HEK293 (cell line): ENCODE measurements at regions not wholly inside any gene's neighbourhood (a gene's known extent, or its start where the extent isn't known, plus 50 kb on each side); places are given as distances from the start of the nearest gene placed in this dataset.

Source experiments
- CTCF ChIA-PET: fragments of 350-600 bp; formaldehyde crosslinking; extraction: SDS; loops from one replicate; lab custom pipeline; 2021; ENCODE audit warnings: antibody characterized with exemption; lab: Yijun Ruan, JAX
- POLR2A ChIA-PET: fragments of 300-600 bp; formaldehyde crosslinking; extraction: SDS; loops from one replicate; lab custom pipeline; 2020; ENCODE audit warnings: antibody characterized with exemption, inconsistent platforms; lab: Yijun Ruan, JAX
- H3K27ac ChIP-seq: fragments of 200-500 bp; sonication (Bioruptor generic); 2 replicates; pipeline ENCODE4 v1.5.1; 2014; ENCODE audit warnings: low read depth, low read length, control low read depth, inconsistent platforms; ENCODE audit errors: extremely low read depth
- H3K36me3 ChIP-seq, 2 experiments: fragments of 200-500 bp in 1 of 2; sonication (Bioruptor generic) in 1 of 2; 1 replicate in 1 of 2; 2 replicates in 1 of 2; pipeline ENCODE4 v1.5.1; 2014 to 2017; ENCODE audit warnings: inconsistent platforms in 2 of 2, low read length in 2 of 2; ENCODE audit not compliant: control insufficient read depth in 2 of 2, insufficient read depth in 1 of 2
- H3K4me1 ChIP-seq: fragments of 200-500 bp; sonication (Bioruptor generic); 2 replicates; pipeline ENCODE4 v1.5.1; 2014; ENCODE audit warnings: mild to moderate bottlenecking, low read length, inconsistent platforms; ENCODE audit not compliant: control insufficient read depth, insufficient read depth
- H3K4me3 ChIP-seq: 2 replicates; pipeline ENCODE4 v1.5.1; 2011; ENCODE audit warnings: low read depth, mild to moderate bottlenecking, control low read depth, low read length, moderate library complexity
- H3K9me3 ChIP-seq: fragments of 200-500 bp; sonication (Bioruptor generic); 2 replicates; pipeline ENCODE4 v1.5.1; 2014; ENCODE audit warnings: low read depth, low read length, inconsistent platforms; ENCODE audit not compliant: control insufficient read depth, insufficient read depth
- GLIS2 ChIP-seq: fragments of 450-650 bp; formaldehyde crosslinking; IDR thresholded peaks from 2 replicates; pipeline ENCODE4 v1.5.1; 2016; ENCODE audit warnings: missing biosample characterization, missing genetic modification characterization
- KLF10 ChIP-seq: fragments of 450-650 bp; IDR thresholded peaks from 2 replicates; pipeline ENCODE4 v1.5.1; 2018; ENCODE audit warnings: missing biosample characterization, mild to moderate bottlenecking, missing genetic modification characterization
- KLF8 ChIP-seq: fragments of 450-650 bp; formaldehyde crosslinking; IDR thresholded peaks from 2 replicates; pipeline ENCODE4 v1.5.1; 2016; ENCODE audit warnings: missing biosample characterization, missing genetic modification characterization
- OSR2 ChIP-seq: fragments of 450-650 bp; formaldehyde crosslinking; IDR thresholded peaks from 2 replicates; pipeline ENCODE4 v1.5.1; 2016; ENCODE audit warnings: missing biosample characterization, missing genetic modification characterization
- YY2 ChIP-seq: fragments of 450-650 bp; formaldehyde crosslinking; IDR thresholded peaks from 2 replicates; pipeline ENCODE4 v1.5.1; 2016; ENCODE audit warnings: missing biosample characterization, missing genetic modification characterization
- ZBTB20 ChIP-seq: fragments of 450-650 bp; formaldehyde crosslinking; IDR thresholded peaks from 2 replicates; pipeline ENCODE4 v1.5.1; 2016; ENCODE audit warnings: missing biosample characterization, missing genetic modification characterization
- ZBTB48 ChIP-seq: fragments of 450-650 bp; formaldehyde crosslinking; IDR thresholded peaks from 2 replicates; pipeline ENCODE4 v1.5.1; 2016; ENCODE audit warnings: missing biosample characterization, missing genetic modification characterization
- ZNF133 ChIP-seq: fragments of 450-650 bp; formaldehyde crosslinking; IDR thresholded peaks from 2 replicates; pipeline ENCODE4 v1.5.1; 2016; ENCODE audit warnings: missing biosample characterization, missing genetic modification characterization
- ZNF2 ChIP-seq: fragments of 450-650 bp; formaldehyde crosslinking; IDR thresholded peaks from 2 replicates; pipeline ENCODE4 v1.5.1; 2016; ENCODE audit warnings: missing biosample characterization, missing genetic modification characterization
- ZNF248 ChIP-seq: fragments of 450-650 bp; formaldehyde crosslinking; IDR thresholded peaks from 2 replicates; pipeline ENCODE4 v1.5.1; 2017; ENCODE audit warnings: missing biosample characterization, missing genetic modification characterization
- ZNF354C ChIP-seq: fragments of 450-650 bp; formaldehyde crosslinking; IDR thresholded peaks from 2 replicates; pipeline ENCODE4 v1.5.1; 2016; ENCODE audit warnings: missing biosample characterization, missing genetic modification characterization, low read depth, borderline replicate concordance
- ZNF391 ChIP-seq: fragments of 450-650 bp; formaldehyde crosslinking; IDR thresholded peaks from 2 replicates; pipeline ENCODE4 v1.5.1; 2016; ENCODE audit warnings: low read depth, missing biosample characterization, missing genetic modification characterization, borderline replicate concordance
- ZNF426 ChIP-seq: fragments of 450-650 bp; formaldehyde crosslinking; IDR thresholded peaks from 2 replicates; pipeline ENCODE4 v1.5.1; 2017; ENCODE audit warnings: missing biosample characterization, missing genetic modification characterization, mild to moderate bottlenecking, inconsistent platforms, moderate library complexity
- ZNF48 ChIP-seq: fragments of 450-650 bp; formaldehyde crosslinking; IDR thresholded peaks from 2 replicates; pipeline ENCODE4 v1.5.1; 2016; ENCODE audit warnings: missing biosample characterization, missing genetic modification characterization
- ZNF544 ChIP-seq: fragments of 450-650 bp; formaldehyde crosslinking; IDR thresholded peaks from 2 replicates; pipeline ENCODE4 v1.5.0; 2017; ENCODE audit warnings: missing biosample characterization, missing genetic modification characterization
- TF ChIP-seq, protein P1 (sequence below): fragments of 450-650 bp; formaldehyde crosslinking; IDR thresholded peaks from 2 replicates; pipeline ENCODE4 v1.5.1; 2016; ENCODE audit warnings: missing biosample characterization, missing genetic modification characterization, borderline replicate concordance
- TF ChIP-seq, protein P2 (sequence below): fragments of 450-650 bp; formaldehyde crosslinking; conservative IDR thresholded peaks from 2 replicates; pipeline ENCODE4 v1.5.1; 2016; ENCODE audit warnings: low read depth, missing biosample characterization, missing genetic modification characterization
- TF ChIP-seq, protein P3 (sequence below): fragments of 450-650 bp; formaldehyde crosslinking; IDR thresholded peaks from 2 replicates; pipeline ENCODE4 v1.5.1; 2016; ENCODE audit warnings: missing biosample characterization, missing genetic modification characterization, low read depth

DNA sequence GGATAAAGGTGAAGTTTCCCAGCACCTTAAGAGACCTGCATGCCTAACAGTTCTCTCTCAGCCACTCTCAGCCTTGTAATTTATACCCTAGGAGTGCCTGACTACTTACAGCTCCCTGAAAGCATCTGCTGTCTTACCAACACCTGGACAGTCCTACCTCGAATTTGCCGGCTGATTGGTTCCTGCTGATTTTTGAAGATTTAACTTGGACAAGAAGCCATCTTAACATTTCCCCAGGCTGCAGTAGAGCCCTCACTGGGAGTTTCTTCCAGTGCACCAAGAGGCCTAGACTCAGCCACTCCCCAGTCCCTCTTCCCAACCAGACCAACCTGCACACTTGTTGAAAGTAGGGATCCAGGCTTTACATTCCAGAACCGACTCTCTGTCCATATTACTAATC is 174.5 kb downstream of the LINC00237 start (continued):
- TF ChIP-seq, protein P1, sequence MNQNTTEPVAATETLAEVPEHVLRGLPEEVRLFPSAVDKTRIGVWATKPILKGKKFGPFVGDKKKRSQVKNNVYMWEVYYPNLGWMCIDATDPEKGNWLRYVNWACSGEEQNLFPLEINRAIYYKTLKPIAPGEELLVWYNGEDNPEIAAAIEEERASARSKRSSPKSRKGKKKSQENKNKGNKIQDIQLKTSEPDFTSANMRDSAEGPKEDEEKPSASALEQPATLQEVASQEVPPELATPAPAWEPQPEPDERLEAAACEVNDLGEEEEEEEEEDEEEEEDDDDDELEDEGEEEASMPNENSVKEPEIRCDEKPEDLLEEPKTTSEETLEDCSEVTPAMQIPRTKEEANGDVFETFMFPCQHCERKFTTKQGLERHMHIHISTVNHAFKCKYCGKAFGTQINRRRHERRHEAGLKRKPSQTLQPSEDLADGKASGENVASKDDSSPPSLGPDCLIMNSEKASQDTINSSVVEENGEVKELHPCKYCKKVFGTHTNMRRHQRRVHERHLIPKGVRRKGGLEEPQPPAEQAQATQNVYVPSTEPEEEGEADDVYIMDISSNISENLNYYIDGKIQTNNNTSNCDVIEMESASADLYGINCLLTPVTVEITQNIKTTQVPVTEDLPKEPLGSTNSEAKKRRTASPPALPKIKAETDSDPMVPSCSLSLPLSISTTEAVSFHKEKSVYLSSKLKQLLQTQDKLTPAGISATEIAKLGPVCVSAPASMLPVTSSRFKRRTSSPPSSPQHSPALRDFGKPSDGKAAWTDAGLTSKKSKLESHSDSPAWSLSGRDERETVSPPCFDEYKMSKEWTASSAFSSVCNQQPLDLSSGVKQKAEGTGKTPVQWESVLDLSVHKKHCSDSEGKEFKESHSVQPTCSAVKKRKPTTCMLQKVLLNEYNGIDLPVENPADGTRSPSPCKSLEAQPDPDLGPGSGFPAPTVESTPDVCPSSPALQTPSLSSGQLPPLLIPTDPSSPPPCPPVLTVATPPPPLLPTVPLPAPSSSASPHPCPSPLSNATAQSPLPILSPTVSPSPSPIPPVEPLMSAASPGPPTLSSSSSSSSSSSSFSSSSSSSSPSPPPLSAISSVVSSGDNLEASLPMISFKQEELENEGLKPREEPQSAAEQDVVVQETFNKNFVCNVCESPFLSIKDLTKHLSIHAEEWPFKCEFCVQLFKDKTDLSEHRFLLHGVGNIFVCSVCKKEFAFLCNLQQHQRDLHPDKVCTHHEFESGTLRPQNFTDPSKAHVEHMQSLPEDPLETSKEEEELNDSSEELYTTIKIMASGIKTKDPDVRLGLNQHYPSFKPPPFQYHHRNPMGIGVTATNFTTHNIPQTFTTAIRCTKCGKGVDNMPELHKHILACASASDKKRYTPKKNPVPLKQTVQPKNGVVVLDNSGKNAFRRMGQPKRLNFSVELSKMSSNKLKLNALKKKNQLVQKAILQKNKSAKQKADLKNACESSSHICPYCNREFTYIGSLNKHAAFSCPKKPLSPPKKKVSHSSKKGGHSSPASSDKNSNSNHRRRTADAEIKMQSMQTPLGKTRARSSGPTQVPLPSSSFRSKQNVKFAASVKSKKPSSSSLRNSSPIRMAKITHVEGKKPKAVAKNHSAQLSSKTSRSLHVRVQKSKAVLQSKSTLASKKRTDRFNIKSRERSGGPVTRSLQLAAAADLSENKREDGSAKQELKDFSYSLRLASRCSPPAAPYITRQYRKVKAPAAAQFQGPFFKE, result no peak
- no peak for TF ChIP-seq GLIS2
- no peak for TF ChIP-seq ZBTB48 (tag by site-specific recombination)
- TF ChIP-seq ZNF544, result no peak
- no peak for TF ChIP-seq ZNF391 (tag by site-specific recombination)
- TF ChIP-seq, protein P2, sequence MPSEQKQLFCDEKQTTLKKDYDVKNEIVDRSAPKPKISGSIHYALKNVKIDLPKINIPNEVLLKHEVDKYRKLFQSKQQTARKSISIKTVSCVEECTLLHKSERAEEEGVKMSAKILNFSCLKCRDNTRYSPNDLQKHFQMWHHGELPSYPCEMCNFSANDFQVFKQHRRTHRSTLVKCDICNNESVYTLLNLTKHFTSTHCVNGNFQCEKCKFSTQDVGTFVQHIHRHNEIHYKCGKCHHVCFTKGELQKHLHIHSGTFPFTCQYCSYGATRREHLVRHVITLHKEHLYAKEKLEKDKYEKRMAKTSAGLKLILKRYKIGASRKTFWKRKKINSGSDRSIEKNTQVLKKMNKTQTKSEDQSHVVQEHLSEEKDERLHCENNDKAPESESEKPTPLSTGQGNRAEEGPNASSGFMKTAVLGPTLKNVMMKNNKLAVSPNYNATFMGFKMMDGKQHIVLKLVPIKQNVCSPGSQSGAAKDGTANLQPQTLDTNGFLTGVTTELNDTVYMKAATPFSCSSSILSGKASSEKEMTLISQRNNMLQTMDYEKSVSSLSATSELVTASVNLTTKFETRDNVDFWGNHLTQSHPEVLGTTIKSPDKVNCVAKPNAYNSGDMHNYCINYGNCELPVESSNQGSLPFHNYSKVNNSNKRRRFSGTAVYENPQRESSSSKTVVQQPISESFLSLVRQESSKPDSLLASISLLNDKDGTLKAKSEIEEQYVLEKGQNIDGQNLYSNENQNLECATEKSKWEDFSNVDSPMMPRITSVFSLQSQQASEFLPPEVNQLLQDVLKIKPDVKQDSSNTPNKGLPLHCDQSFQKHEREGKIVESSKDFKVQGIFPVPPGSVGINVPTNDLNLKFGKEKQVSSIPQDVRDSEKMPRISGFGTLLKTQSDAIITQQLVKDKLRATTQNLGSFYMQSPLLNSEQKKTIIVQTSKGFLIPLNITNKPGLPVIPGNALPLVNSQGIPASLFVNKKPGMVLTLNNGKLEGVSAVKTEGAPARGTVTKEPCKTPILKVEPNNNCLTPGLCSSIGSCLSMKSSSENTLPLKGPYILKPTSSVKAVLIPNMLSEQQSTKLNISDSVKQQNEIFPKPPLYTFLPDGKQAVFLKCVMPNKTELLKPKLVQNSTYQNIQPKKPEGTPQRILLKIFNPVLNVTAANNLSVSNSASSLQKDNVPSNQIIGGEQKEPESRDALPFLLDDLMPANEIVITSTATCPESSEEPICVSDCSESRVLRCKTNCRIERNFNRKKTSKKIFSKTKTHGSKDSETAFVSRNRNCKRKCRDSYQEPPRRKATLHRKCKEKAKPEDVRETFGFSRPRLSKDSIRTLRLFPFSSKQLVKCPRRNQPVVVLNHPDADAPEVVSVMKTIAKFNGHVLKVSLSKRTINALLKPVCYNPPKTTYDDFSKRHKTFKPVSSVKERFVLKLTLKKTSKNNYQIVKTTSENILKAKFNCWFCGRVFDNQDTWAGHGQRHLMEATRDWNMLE, result no peak

DNA sequence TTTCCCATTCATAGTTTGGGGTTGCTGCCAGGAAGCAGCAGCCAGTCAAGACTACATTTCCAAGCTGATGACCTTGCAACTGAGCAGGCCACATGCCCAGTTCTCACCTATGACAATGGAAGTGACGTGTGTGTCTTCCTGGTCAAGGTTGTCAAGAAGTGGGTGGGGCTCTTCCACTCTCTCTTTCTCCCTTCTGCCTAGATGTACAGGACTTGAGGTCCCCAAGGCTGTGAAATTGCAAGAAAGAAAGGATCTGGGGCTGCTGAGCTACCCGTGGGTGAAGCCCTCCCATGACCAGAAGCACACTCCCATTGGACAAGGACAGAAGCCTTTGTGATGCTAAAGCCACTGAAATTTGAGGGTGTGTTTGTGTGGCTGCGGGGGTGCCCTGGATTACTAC is 175.1 kb downstream of the LINC00237 start:
- CTCF ChIA-PET, result interaction anchor here (0.7 kb wide), 1 partner anchor 71 kb away, joined by 4 read pairs; no protein-coding TSS in a partner anchor
- POLR2A ChIA-PET, result no interaction called here
- Histone ChIP-seq H3K27ac (no peak overlapping the region), H3K9me3 (no peaks in the 10 kb centered on the region), H3K36me3 (no peaks in the 10 kb centered on the region), H3K4me1 (no peaks in the 10 kb centered on the region), H3K4me3 (no peak overlapping the region)
- TF ChIP-seq KLF10, result no peak
- no peak for TF ChIP-seq ZNF354C (tag by site-specific recombination)
- TF ChIP-seq ZNF133 (tag by site-specific recombination), result no peak
- TF ChIP-seq ZNF48 (tag by site-specific recombination), result no peak
- TF ChIP-seq OSR2 (tag by site-specific recombination), result no peak
- TF ChIP-seq, protein P3, sequence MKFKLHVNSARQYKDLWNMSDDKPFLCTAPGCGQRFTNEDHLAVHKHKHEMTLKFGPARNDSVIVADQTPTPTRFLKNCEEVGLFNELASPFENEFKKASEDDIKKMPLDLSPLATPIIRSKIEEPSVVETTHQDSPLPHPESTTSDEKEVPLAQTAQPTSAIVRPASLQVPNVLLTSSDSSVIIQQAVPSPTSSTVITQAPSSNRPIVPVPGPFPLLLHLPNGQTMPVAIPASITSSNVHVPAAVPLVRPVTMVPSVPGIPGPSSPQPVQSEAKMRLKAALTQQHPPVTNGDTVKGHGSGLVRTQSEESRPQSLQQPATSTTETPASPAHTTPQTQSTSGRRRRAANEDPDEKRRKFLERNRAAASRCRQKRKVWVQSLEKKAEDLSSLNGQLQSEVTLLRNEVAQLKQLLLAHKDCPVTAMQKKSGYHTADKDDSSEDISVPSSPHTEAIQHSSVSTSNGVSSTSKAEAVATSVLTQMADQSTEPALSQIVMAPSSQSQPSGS (tag by site-specific recombination), result no peak
- TF ChIP-seq KLF8 (tag by site-specific recombination), result no peak
- no peak for TF ChIP-seq ZNF426 (tag by site-specific recombination)
- TF ChIP-seq ZNF248 (tag by site-specific recombination), result no peak
- no peak for TF ChIP-seq ZBTB20 (tag by site-specific recombination)
- TF ChIP-seq YY2 (tag by site-specific recombination), result no peak
- no peak for TF ChIP-seq ZNF2 (tag by site-specific recombination)
